ENCODE measurements at regions not wholly inside any gene's neighbourhood (a gene's known extent, or its start where the extent isn't known, plus 50 kb on each side); places are given as distances from the start of the nearest gene placed in this dataset.
"Not testable (repeated sequence)": the region's sequence is repeated elsewhere in the genome, so short reads cannot be mapped to it uniquely, and the experiment has no call there.

GRCh38 chr2:111663471-111664274 lies 220.3 kb downstream of the ANAPC1 start:
- no peak for DNase-seq (ENCODE audit: low read depth, low spot score)

- DNase-seq (ENCODE audit: low read depth, low spot score): no peak
Observed at GRCh38 chr2:111664275-111664850, 219.6 kb downstream of the ANAPC1 start.

GRCh38 chr2:111665011-111665410 lies 219.0 kb downstream of the ANAPC1 start:
- DNase-seq (ENCODE audit: low read depth, low spot score): no peak

- DNase-seq (ENCODE audit: low read depth, low spot score): no peak
Observed at GRCh38 chr2:111665551-111666116, 218.4 kb downstream of the ANAPC1 start.

GRCh38 chr2:111666160-111666559 lies 217.8 kb downstream of the ANAPC1 start:
- no peak for DNase-seq (ENCODE audit: low read depth, low spot score)

GRCh38 chr2:111667001-111667400 lies 217.0 kb downstream of the ANAPC1 start:
- no peak for DNase-seq (ENCODE audit: low read depth, low spot score)

GRCh38 chr2:111667542-111668273 lies 216.3 kb downstream of the ANAPC1 start:
- DNase-seq (ENCODE audit: low read depth, low spot score): no peak

GRCh38 chr2:111668274-111668616 lies 215.7 kb downstream of the ANAPC1 start:
- DNase-seq (ENCODE audit: low read depth, low spot score): no peak

- no peak for DNase-seq (ENCODE audit: low read depth, low spot score)
Observed at GRCh38 chr2:111668741-111669140, 215.3 kb downstream of the ANAPC1 start.

- DNase-seq (ENCODE audit: low read depth, low spot score): no peak
Observed at GRCh38 chr2:111669928-111670695, 213.9 kb downstream of the ANAPC1 start.

- no peak for DNase-seq (ENCODE audit: low read depth, low spot score)
Observed at GRCh38 chr2:111670776-111671175, 213.2 kb downstream of the ANAPC1 start.

- no peak for DNase-seq (ENCODE audit: low read depth, low spot score)
Observed at GRCh38 chr2:111671426-111672150, 212.4 kb downstream of the ANAPC1 start.

GRCh38 chr2:111672641-111673040 lies 211.4 kb downstream of the ANAPC1 start:
- not testable (repeated sequence) for DNase-seq (ENCODE audit: low read depth, low spot score)

GRCh38 chr2:111673526-111673925 lies 210.5 kb downstream of the ANAPC1 start:
- no peak for DNase-seq (ENCODE audit: low read depth, low spot score)

GRCh38 chr2:111675419-111676194 lies 208.4 kb downstream of the ANAPC1 start:
- no peak for DNase-seq (ENCODE audit: low read depth, low spot score)

- DNase-seq (ENCODE audit: low read depth, low spot score): no peak
Observed at GRCh38 chr2:111676291-111676822, 207.6 kb downstream of the ANAPC1 start.

- DNase-seq (ENCODE audit: low read depth, low spot score): no peak
Observed at GRCh38 chr2:111678161-111678560, 205.8 kb downstream of the ANAPC1 start.

- no peak for DNase-seq (ENCODE audit: low read depth, low spot score)
Observed at GRCh38 chr2:111678651-111679050, 205.3 kb downstream of the ANAPC1 start.

- DNase-seq (ENCODE audit: low read depth, low spot score): no peak
Observed at GRCh38 chr2:111679202-111679601, 204.8 kb downstream of the ANAPC1 start.

GRCh38 chr2:111684611-111685010 lies 199.4 kb downstream of the ANAPC1 start:
- DNase-seq (ENCODE audit: low read depth, low spot score): no peak
